Middle frontal gyrus (tissue), 1 donor: ENCODE measurements at regions not wholly inside any gene's neighbourhood (a gene's known extent, or its start where the extent isn't known, plus 50 kb on each side); places are given as distances from the start of the nearest gene placed in this dataset.

Experiments
- DNase-seq: peaks from one replicate; pipeline ENCODE4 v3.0.0-alpha.2; 2015; ENCODE audit warnings: low spot score; ENCODE audit errors: extremely low spot score

DNA sequence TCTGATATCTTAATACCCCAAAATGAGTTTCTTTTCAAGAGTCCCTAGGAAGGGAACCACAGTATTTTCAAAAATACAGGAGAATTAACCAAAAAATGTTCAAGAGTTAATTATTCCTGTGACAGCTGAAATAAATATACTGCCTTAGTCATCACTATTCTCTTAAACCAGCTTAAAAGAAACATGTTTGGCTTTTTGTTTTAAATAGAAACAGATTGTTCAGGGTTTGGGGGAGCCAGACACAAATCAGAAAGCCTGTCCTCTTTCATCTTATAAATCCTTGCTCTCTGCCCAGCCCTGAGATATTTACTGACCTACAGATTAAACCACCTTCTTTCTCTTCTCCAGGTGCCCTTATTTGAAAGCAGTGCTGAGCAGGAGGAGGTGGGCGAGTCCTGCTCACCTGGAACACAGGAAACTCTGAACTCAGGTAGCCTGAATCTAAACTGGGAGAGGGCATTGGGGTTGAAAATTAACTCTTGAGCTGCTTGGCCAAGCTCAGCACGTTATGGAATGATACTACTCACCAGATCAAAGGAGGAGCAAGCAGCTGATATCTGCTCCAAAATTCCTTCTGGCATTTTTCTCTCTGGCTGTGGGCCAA lies 84.1 kb upstream of the SPRED1 start:
- DNase-seq = no peak

GRCh38 chr15:38171973-38172372 lies 80.7 kb upstream of the SPRED1 start:
- DNase-seq = no peak

GRCh38 chr15:38174691-38175090 lies 77.9 kb upstream of the SPRED1 start:
- DNase-seq = no peak

DNA sequence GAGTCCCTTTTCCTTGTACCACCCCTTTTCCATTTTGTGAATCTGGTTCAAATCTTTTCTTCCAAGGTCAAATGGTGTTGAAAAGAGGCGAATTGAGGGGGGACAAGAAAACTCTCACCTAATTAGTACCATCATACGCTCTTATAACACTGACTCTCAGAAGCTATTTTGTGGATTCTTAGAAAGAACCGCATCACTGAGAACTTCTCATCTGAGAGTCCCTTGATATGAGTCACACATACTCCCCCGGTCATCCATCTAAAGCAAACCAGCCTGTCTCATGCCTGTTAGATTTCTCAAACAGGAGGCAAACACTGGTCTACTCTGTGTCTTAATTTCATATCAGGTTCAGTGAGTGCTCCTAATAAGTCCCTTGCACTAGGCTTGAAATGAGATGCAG lies 76.5 kb upstream of the SPRED1 start:
- no peak for DNase-seq

- DNase-seq = no peak
These were observed 75.9 kb upstream of the SPRED1 start for GRCh38 chr15:38176691-38177090.

GRCh38 chr15:38182900-38183299 lies 69.7 kb upstream of the SPRED1 start:
- DNase-seq = no peak

DNA sequence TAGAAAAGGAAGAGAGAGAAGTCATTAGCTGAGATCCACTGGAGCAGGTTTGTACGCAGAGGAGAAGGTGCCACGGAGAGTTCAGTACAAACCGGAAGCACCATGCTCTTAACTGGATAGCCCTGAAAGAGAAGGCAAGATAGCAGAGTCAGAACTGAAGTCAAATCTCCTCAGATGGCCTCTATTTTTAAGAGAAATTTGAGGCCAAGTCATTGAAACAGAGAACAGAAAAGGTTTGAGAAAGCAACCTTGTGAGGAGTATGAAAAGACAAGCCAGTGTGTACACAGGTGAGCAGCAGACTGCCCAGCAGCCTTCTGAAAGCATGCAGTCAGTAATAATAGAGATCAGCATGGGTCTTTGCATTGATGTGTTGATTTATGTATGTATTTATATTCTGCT lies 66.1 kb upstream of the SPRED1 start:
- no peak for DNase-seq

- DNase-seq = no peak
These were observed 64.9 kb upstream of the SPRED1 start for GRCh38 chr15:38187630-38188313.

DNA sequence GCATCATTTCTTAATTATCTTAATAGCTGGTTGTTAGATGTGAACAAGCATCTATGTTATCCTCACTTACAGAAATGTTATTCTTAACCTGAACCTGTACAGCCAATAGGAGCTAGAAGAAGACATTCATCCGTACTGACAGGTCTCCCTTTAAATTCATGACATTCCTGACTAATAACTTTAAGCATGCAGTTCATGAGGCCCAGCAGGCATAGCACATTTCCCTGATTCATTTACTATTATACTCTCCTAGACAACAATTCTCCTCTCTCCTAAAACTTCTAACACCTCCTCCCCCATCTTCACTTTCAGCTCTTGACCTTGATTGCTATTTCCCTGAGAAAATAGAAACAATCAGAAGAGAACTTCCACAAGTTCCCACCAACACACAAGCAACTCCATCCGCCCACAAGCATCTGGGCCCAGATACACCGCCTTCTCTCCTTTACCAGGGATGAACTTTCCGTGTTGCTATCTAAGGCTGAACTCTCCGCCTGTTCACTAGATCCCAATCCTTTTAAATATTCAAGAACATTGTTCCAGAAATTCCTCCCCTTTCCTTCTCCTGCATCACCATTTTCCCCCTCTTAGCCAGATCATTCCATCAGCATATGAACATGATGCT lies 62.9 kb upstream of the SPRED1 start:
- DNase-seq = no peak

- DNase-seq = no peak
These were observed 62.1 kb upstream of the SPRED1 start for GRCh38 chr15:38190501-38190900.

DNA sequence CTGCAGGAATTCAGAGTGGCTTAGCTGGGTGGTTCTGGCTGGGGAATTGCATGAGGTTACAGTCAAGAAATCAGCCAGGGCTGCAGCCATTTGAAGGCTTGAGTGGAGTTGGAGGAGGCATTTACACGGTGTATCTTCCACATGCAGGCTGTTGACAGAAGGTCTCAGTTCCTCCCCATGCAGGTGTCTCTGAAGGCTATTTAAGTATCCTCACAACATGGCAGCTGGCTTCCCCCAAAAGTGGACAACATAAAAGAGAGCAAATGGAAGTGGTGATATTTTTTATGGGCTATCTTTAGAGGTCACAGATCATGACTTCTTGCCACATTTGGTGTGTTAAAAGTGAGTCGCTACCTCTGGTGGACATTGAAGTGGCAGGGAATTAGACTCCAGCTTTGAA lies 60.1 kb upstream of the SPRED1 start:
- DNase-seq = no peak

DNA sequence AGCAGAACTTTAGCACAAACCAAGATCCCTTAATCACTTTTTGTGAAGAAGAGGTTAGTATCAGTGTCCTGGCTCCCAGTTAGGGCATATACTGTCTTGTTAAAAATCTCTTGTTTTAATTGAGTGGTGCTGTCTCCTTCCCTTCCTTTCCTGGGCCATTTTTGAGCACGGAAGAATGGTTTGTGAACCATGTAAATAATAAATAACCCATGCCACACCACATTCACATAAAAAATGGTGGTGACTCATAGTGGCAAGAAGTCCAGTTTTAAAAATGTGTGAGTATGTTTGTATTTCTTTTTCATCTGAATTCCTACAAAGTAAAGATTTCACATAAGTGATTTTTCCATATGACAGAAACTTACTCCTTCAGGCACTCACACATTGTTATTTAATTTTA lies 59.1 kb upstream of the SPRED1 start:
- no peak for DNase-seq

DNA sequence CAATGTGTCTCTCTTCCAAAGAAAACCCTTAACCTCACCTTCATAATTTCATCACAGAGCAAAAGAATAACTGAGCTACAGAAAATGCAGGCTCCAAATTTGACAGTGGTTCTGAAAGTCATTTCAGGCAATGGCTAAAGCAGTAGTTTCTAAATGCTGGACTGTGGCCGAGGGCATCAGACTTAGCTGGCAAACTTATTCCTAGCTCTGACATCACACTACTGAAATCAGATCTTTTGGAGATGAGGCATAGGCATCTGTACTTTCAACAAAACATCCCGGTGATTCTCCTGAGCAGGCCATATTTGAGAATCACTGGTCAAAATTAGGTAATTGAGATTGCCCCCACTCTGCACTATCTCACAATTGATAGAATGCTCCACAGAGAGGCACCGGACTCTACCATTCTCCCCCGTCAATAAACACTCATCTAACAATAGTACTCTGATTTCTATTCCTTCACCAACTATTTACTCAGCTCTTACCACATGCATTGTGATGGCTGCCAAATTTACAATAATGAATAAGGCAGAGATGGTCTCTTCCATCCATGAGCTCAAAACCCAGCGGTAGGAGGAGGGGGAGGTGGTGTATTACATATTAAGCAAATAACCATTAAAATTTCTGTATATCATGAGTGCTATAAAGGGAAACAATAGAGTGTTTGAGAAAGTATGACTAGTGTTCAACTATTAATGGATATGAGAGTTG lies 57.3 kb upstream of the SPRED1 start:
- DNase-seq = no peak

DNA sequence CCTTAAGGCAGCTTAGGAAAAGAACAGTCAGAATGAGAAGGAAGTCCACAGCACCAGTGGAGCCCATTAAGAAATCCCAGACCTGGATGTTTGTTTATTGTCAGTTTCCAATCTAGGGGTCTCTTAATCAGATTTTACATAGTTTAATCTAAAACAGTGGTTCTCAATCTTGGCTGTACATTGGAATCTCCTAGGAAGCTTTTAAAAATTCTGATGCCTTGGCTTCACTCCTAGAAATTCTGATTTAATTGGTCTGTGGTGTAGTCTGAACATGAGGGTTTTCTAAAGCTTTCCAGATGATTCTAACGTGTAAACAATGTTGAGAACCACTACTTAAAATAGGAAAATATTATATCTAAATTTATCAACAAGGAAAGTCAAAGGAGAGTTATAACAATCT lies 56.6 kb upstream of the SPRED1 start:
- DNase-seq = no peak

DNA sequence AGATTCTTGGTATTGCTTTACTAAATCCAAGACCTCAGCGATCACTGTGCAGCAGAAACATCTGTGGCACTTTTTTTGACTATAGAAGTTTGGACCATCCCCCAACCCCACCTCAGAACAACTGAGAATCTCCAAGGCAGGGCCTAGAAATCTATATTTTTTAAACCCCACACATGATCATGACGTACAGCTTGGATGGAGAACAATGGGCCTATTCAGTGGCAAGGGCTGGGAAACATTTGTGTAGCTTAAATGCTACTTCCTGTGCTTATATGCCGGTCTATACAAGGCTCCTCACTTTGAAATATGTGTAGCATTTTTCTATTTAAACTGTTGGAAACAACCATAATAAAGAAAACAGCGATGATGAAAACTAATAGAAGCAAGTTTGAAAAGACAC lies 55.1 kb upstream of the SPRED1 start:
- DNase-seq = no peak

DNA sequence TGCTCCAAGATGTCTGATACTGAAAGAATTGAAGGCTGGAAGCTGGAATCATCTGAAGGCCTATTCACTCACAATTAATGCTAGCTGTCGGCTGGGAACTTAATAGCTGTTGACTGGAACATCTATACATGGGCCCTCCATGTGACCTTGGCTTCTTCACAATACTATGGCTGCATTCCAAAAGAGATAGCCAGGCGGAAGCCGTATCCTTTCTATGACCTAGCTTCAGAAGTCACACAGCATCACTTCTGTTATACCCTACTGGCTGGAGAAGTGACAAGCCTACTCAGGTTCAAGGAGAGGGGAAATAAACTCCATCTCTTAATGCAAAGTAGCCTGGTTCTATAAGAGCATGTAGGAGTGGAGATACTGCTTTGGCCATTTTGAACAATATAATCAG lies 50.9 kb upstream of the SPRED1 start:
- no peak for DNase-seq

GRCh38 chr15:38202361-38202760 lies 50.3 kb upstream of the SPRED1 start:
- no peak for DNase-seq
